ENCODE measurements at regions not wholly inside any gene's neighbourhood (a gene's known extent, or its start where the extent isn't known, plus 50 kb on each side); places are given as distances from the start of the nearest gene placed in this dataset.

- no peak for DNase-seq
Observed at GRCh38 chr7:42485301-42485766, 248.3 kb upstream of the GLI3 start.

GRCh38 chr7:42483886-42484285 is 246.9 kb upstream of the GLI3 start:
- DNase-seq = no peak

GRCh38 chr7:42479816-42480633 is 243.0 kb upstream of the GLI3 start:
- no peak for DNase-seq

- DNase-seq = no peak
Observed at GRCh38 chr7:42479452-42479815, 242.4 kb upstream of the GLI3 start.

- no peak for DNase-seq
Observed at GRCh38 chr7:42478717-42479116, 241.7 kb upstream of the GLI3 start.

GRCh38 chr7:42476255-42476654 is 239.2 kb upstream of the GLI3 start:
- DNase-seq = no peak

- no peak for DNase-seq
Observed at GRCh38 chr7:42475082-42475481, 238.1 kb upstream of the GLI3 start.

- no peak for DNase-seq
Observed at GRCh38 chr7:42473099-42473498, 236.1 kb upstream of the GLI3 start.

GRCh38 chr7:42471573-42472174 is 234.7 kb upstream of the GLI3 start:
- DNase-seq = no peak

- no peak for DNase-seq
Observed at GRCh38 chr7:42469341-42469740, 232.3 kb upstream of the GLI3 start.

GRCh38 chr7:42468471-42468870 is 231.5 kb upstream of the GLI3 start:
- DNase-seq = no peak

- DNase-seq = no peak
Observed at GRCh38 chr7:42461537-42461936, 224.5 kb upstream of the GLI3 start.

- DNase-seq = no peak
Observed at GRCh38 chr7:42460933-42461332, 223.9 kb upstream of the GLI3 start.

- DNase-seq = no peak
Observed at GRCh38 chr7:42460148-42460547, 223.1 kb upstream of the GLI3 start.

GRCh38 chr7:42457663-42458062 is 220.7 kb upstream of the GLI3 start:
- DNase-seq = no peak

GRCh38 chr7:42456756-42457276 is 219.8 kb upstream of the GLI3 start:
- DNase-seq = no peak

GRCh38 chr7:42456267-42456666 is 219.3 kb upstream of the GLI3 start:
- DNase-seq = no peak

- no peak for DNase-seq
Observed at GRCh38 chr7:42453931-42454361, 216.9 kb upstream of the GLI3 start.

GRCh38 chr7:42452356-42452755 is 215.3 kb upstream of the GLI3 start:
- DNase-seq = no peak

- DNase-seq = no peak
Observed at GRCh38 chr7:42449431-42449830, 212.4 kb upstream of the GLI3 start.

GRCh38 chr7:42448901-42449300 is 211.9 kb upstream of the GLI3 start:
- no peak for DNase-seq

- DNase-seq = no peak
Observed at GRCh38 chr7:42445691-42446090, 208.7 kb upstream of the GLI3 start.

GRCh38 chr7:42440951-42441350 is 203.9 kb upstream of the GLI3 start:
- DNase-seq = no peak

- DNase-seq = no peak
Observed at GRCh38 chr7:42432644-42433043, 195.6 kb upstream of the GLI3 start.
